ENCODE measurements at regions not wholly inside any gene's neighbourhood (a gene's known extent, or its start where the extent isn't known, plus 50 kb on each side); places are given as distances from the start of the nearest gene placed in this dataset.

- ChIA-PET POLR2A (interaction anchor here (0.7 to 0.8 kb wide), 2 partner anchors 22 to 138 kb away, joined by 3 read pairs; no protein-coding TSS in a partner anchor), CTCF (no interaction called here)
- DNase-seq (ENCODE audit: low read depth, low spot score), result no peak
- no peak for TF ChIP-seq CTCF (IDR thresholded peaks at IDR 0.05; ENCODE audit: insufficient read depth, low read length, missing control alignments)
- no peak overlapping the region for H3K4me3 ChIP-seq (ENCODE audit: low read depth, low read length)
These were observed 114.6 kb upstream of the DUSP10 start for GRCh38 chr1:221856228-221857093.

GRCh38 chr1:221855156-221855555 is 113.3 kb upstream of the DUSP10 start:
- H3K4me3 ChIP-seq (ENCODE audit: low read depth, low read length), result no peak overlapping the region
- TF ChIP-seq CTCF (IDR thresholded peaks at IDR 0.05; ENCODE audit: insufficient read depth, low read length, missing control alignments), result no peak
- CTCF ChIA-PET, result interaction anchor here (1.1 kb wide), 1 partner anchor 26 kb away, joined by 3 read pairs; no protein-coding TSS in a partner anchor
- DNase-seq (ENCODE audit: low read depth, low spot score), result no peak
- POLR2A ChIA-PET, result no interaction called here

GRCh38 chr1:221851336-221851735 is 109.4 kb upstream of the DUSP10 start:
- POLR2A ChIA-PET, result no interaction called here
- no peak for TF ChIP-seq CTCF (IDR thresholded peaks at IDR 0.05; ENCODE audit: insufficient read depth, low read length, missing control alignments)
- no peak overlapping the region for H3K4me3 ChIP-seq (ENCODE audit: low read depth, low read length)
- no peak for DNase-seq (ENCODE audit: low read depth, low spot score)
- CTCF ChIA-PET, result no interaction called here

GRCh38 chr1:221850470-221851187 is 108.7 kb upstream of the DUSP10 start:
- CTCF ChIA-PET, result no interaction called here
- TF ChIP-seq CTCF (IDR thresholded peaks at IDR 0.05; ENCODE audit: insufficient read depth, low read length, missing control alignments), result no peak
- no peak overlapping the region for H3K4me3 ChIP-seq (ENCODE audit: low read depth, low read length)
- no peak for DNase-seq (ENCODE audit: low read depth, low spot score)
- POLR2A ChIA-PET, result no interaction called here

GRCh38 chr1:221849897-221850296 is 108.0 kb upstream of the DUSP10 start:
- no peak overlapping the region for H3K4me3 ChIP-seq (ENCODE audit: low read depth, low read length)
- TF ChIP-seq CTCF (IDR thresholded peaks at IDR 0.05; ENCODE audit: insufficient read depth, low read length, missing control alignments), result no peak
- POLR2A ChIA-PET, result no interaction called here
- DNase-seq (ENCODE audit: low read depth, low spot score), result no peak
- CTCF ChIA-PET, result no interaction called here

GRCh38 chr1:221849110-221849509 is 107.2 kb upstream of the DUSP10 start:
- H3K4me3 ChIP-seq (ENCODE audit: low read depth, low read length), result no peak overlapping the region
- CTCF ChIA-PET, result no interaction called here
- DNase-seq (ENCODE audit: low read depth, low spot score), result no peak
- POLR2A ChIA-PET, result no interaction called here
- TF ChIP-seq CTCF (IDR thresholded peaks at IDR 0.05; ENCODE audit: insufficient read depth, low read length, missing control alignments), result no peak
